Progenitor cell of endocrine pancreas (in vitro differentiated cells): ENCODE measurements at regions not wholly inside any gene's neighbourhood (a gene's known extent, or its start where the extent isn't known, plus 50 kb on each side); places are given as distances from the start of the nearest gene placed in this dataset.

Source experiments
- DNase-seq: peaks from one replicate; pipeline ENCODE4 v3.0.0; 2021; ENCODE audit warnings: low spot score; ENCODE audit not compliant: unreplicated experiment
- H3K27ac Mint-ChIP-seq: 2 replicates; pipeline ENCODE4 v1.8.0; 2021; ENCODE audit warnings: mild to moderate bottlenecking, moderate library complexity, mixed read lengths
- H3K27me3 Mint-ChIP-seq: 2 replicates; pipeline ENCODE4 v1.8.0; 2021; ENCODE audit warnings: mixed read lengths
- H3K36me3 Mint-ChIP-seq: 2 replicates; pipeline ENCODE4 v1.8.0; 2022; ENCODE audit warnings: mixed read lengths; ENCODE audit not compliant: insufficient read depth
- H3K4me1 Mint-ChIP-seq: 2 replicates; pipeline ENCODE4 v1.8.0; 2021; ENCODE audit warnings: low read depth, mixed read lengths
- H3K4me3 Mint-ChIP-seq: 2 replicates; pipeline ENCODE4 v1.8.0; 2021; ENCODE audit warnings: low read depth, mild to moderate bottlenecking, moderate library complexity, mixed read lengths
- H3K9me3 Mint-ChIP-seq: 2 replicates; pipeline ENCODE4 v1.8.0; 2021; ENCODE audit warnings: low read depth, mixed read lengths
- TF ChIP-seq, protein P1 (sequence below): fragments of 200-600 bp; sonication (generic); IDR thresholded peaks from one replicate; pipeline ENCODE4 v1.5.0; 2021; ENCODE audit warnings: antibody characterized with exemption, mild to moderate bottlenecking; ENCODE audit not compliant: unreplicated experiment

DNA sequence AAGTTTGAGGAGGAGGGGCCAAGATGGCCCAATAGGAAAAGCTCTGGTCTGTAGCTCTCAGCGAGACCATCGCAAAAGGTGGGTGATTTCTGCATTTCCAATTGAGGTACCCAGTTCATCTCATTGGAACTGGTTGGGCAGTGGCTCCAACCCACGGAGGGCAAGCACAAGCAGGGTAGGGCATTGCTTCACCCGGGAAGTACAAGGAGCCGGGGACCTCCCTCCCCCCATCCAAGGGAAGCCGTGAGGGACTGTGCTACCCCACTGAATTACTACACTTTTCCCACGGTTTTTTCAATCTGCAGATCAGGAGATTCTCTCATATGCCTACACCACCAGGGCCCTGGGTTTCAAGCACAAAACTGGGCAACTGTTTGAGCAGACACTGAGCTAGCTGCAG, 58.0 kb upstream of the EFCAB3 start:
- Mint-ChIP-seq H3K36me3 (no peaks in the 10 kb centered on the region), H3K27me3 (peaks cover 17% of the 10 kb centered on the region), H3K27ac (no peak overlapping the region), H3K4me3 (no peak overlapping the region), H3K4me1 (peaks cover 2% of the 10 kb centered on the region), H3K9me3 (peaks cover 4% of the 10 kb centered on the region)
- DNase-seq: no peak
- TF ChIP-seq, protein P1, sequence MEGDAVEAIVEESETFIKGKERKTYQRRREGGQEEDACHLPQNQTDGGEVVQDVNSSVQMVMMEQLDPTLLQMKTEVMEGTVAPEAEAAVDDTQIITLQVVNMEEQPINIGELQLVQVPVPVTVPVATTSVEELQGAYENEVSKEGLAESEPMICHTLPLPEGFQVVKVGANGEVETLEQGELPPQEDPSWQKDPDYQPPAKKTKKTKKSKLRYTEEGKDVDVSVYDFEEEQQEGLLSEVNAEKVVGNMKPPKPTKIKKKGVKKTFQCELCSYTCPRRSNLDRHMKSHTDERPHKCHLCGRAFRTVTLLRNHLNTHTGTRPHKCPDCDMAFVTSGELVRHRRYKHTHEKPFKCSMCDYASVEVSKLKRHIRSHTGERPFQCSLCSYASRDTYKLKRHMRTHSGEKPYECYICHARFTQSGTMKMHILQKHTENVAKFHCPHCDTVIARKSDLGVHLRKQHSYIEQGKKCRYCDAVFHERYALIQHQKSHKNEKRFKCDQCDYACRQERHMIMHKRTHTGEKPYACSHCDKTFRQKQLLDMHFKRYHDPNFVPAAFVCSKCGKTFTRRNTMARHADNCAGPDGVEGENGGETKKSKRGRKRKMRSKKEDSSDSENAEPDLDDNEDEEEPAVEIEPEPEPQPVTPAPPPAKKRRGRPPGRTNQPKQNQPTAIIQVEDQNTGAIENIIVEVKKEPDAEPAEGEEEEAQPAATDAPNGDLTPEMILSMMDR: no peak

DNA sequence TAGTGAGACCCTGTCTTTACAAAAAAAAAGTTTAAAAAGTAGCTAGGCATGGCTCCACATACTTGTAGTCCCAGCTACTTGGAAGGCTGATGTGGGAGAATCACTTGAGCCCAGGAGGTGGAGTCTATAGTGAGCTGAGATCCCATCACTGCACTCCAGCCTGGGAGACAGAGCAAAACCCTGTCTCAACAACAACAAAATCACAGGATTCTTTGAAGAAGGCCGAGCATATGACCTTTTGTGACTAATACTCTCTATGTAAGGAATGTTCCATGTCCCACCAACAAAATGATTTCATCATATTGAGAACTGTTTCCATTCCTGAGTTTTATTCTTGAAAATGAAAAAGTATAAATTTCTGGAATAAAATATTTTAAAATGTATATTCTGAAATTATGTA, 58.9 kb upstream of the EFCAB3 start:
- Mint-ChIP-seq H3K36me3 (no peaks in the 10 kb centered on the region), H3K4me3 (no peak overlapping the region), H3K27ac (no peak overlapping the region), H3K4me1 (peaks cover 2% of the 10 kb centered on the region), H3K27me3 (peaks cover 19% of the 10 kb centered on the region), H3K9me3 (peaks cover 4% of the 10 kb centered on the region)
- TF ChIP-seq, protein P1: no peak
- no peak for DNase-seq

- Mint-ChIP-seq H3K27me3 (peaks cover 19% of the 10 kb centered on the region), H3K4me3 (no peak overlapping the region), H3K4me1 (peaks cover 2% of the 10 kb centered on the region), H3K36me3 (no peaks in the 10 kb centered on the region), H3K27ac (no peak overlapping the region), H3K9me3 (peaks cover 4% of the 10 kb centered on the region)
- no peak for DNase-seq
- TF ChIP-seq, protein P1: no peak
Measured at GRCh38 chr17:62319846-62320245, 60.5 kb upstream of the EFCAB3 start.

DNA sequence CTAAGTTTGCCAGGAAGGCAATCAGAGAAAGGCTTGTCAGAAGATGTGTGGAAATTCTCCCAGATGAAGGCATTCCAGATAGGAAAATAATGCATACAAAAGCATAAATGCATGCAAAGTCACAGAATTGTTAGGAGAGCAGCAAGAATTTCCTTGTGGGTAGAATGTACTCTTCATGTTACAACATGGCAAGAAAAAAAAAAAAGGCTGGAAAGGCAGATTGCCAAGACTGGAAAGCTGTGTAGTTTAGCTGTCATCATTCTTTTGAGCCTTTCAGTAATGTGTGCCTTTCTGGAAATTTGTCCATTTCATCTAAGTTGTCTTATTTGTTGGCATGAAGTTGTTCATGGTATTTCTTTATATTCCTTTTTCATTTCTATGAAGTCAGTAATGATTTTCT, 71.0 kb upstream of the EFCAB3 start:
- no peak for DNase-seq
- H3K9me3 Mint-ChIP-seq: peaks cover 8% of the 10 kb centered on the region
- TF ChIP-seq, protein P1: no peak
- no peaks in the 10 kb centered on the region for H3K36me3 Mint-ChIP-seq
- H3K27ac Mint-ChIP-seq: no peak overlapping the region
- H3K27me3 Mint-ChIP-seq: no peaks in the 10 kb centered on the region
- peaks cover 16% of the 10 kb centered on the region for H3K4me1 Mint-ChIP-seq
- H3K4me3 Mint-ChIP-seq: no peak overlapping the region

- no peak overlapping the region for H3K4me3 Mint-ChIP-seq
- H3K27ac Mint-ChIP-seq: peak overlapping the region; percentile 82
- TF ChIP-seq, protein P1: no peak
- peaks cover 16% of the 10 kb centered on the region for H3K4me1 Mint-ChIP-seq
- no peaks in the 10 kb centered on the region for H3K27me3 Mint-ChIP-seq
- no peak for DNase-seq
- no peaks in the 10 kb centered on the region for H3K36me3 Mint-ChIP-seq
- H3K9me3 Mint-ChIP-seq: peaks cover 8% of the 10 kb centered on the region
Measured at GRCh38 chr17:62307196-62307595, 73.2 kb upstream of the EFCAB3 start.
